ENCODE measurements at regions not wholly inside any gene's neighbourhood (a gene's known extent, or its start where the extent isn't known, plus 50 kb on each side); places are given as distances from the start of the nearest gene placed in this dataset.

GRCh38 chr4:117777721-117778120 is 256.6 kb upstream of the NDST3 start:
- H3K4me3 ChIP-seq = no peak overlapping the region
- no peaks in the 10 kb centered on the region for H3K27me3 ChIP-seq
- no peak overlapping the region for H3K27ac ChIP-seq
- H3K9me3 ChIP-seq = no peaks in the 10 kb centered on the region
- no peak for DNase-seq
- no peaks in the 10 kb centered on the region for H3K4me1 ChIP-seq
- TF ChIP-seq CTCF (IDR thresholded peaks at IDR 0.05) (no peak), POLR2A (IDR thresholded peaks at IDR 0.05) (no peak)
- no peaks in the 10 kb centered on the region for H3K36me3 ChIP-seq

GRCh38 chr4:117783716-117784115 is 250.6 kb upstream of the NDST3 start:
- Histone ChIP-seq H3K27me3 (no peaks in the 10 kb centered on the region), H3K27ac (no peak overlapping the region)
- TF ChIP-seq POLR2A (IDR thresholded peaks at IDR 0.05) = no peak
- TF ChIP-seq CTCF (IDR thresholded peaks at IDR 0.05) = no peak

GRCh38 chr4:117784266-117784665 is 250.0 kb upstream of the NDST3 start:
- Histone ChIP-seq H3K4me1 (no peaks in the 10 kb centered on the region), H3K9me3 (no peaks in the 10 kb centered on the region), H3K36me3 (no peaks in the 10 kb centered on the region), H3K27me3 (no peaks in the 10 kb centered on the region), H3K4me3 (no peak overlapping the region), H3K27ac (no peak overlapping the region)
- DNase-seq = no peak
- TF ChIP-seq POLR2A (IDR thresholded peaks at IDR 0.05) (no peak), CTCF (IDR thresholded peaks at IDR 0.05) (no peak)

More at GRCh38 chr4:117783716-117784115, 250.6 kb upstream of the NDST3 start:
- Histone ChIP-seq H3K4me3 (no peak overlapping the region), H3K4me1 (no peaks in the 10 kb centered on the region), H3K9me3 (no peaks in the 10 kb centered on the region), H3K36me3 (no peaks in the 10 kb centered on the region)
- no peak for DNase-seq

GRCh38 chr4:117786566-117786965 is 247.7 kb upstream of the NDST3 start:
- no peaks in the 10 kb centered on the region for H3K9me3 ChIP-seq
- H3K27me3 ChIP-seq = no peaks in the 10 kb centered on the region
- H3K36me3 ChIP-seq = no peaks in the 10 kb centered on the region
- no peak for DNase-seq
- H3K27ac ChIP-seq = no peak overlapping the region
- no peak for TF ChIP-seq CTCF (IDR thresholded peaks at IDR 0.05)
- no peak for TF ChIP-seq POLR2A (IDR thresholded peaks at IDR 0.05)
- no peaks in the 10 kb centered on the region for H3K4me1 ChIP-seq
- no peak overlapping the region for H3K4me3 ChIP-seq

GRCh38 chr4:117793845-117794480 is 240.3 kb upstream of the NDST3 start:
- no peaks in the 10 kb centered on the region for H3K27me3 ChIP-seq
- H3K4me1 ChIP-seq = no peaks in the 10 kb centered on the region
- no peaks in the 10 kb centered on the region for H3K36me3 ChIP-seq
- no peaks in the 10 kb centered on the region for H3K9me3 ChIP-seq
- no peak overlapping the region for H3K4me3 ChIP-seq
- DNase-seq = no peak
- H3K27ac ChIP-seq = no peak overlapping the region
- no peak for TF ChIP-seq POLR2A (IDR thresholded peaks at IDR 0.05)
- no peak for TF ChIP-seq CTCF (IDR thresholded peaks at IDR 0.05)

- H3K4me1 ChIP-seq = no peaks in the 10 kb centered on the region
- no peak for DNase-seq
- no peaks in the 10 kb centered on the region for H3K9me3 ChIP-seq
- no peak overlapping the region for H3K4me3 ChIP-seq
- H3K36me3 ChIP-seq = no peaks in the 10 kb centered on the region
- TF ChIP-seq POLR2A (IDR thresholded peaks at IDR 0.05) (no peak), CTCF (IDR thresholded peaks at IDR 0.05) (no peak)
- H3K27ac ChIP-seq = no peak overlapping the region
- H3K27me3 ChIP-seq = no peaks in the 10 kb centered on the region
Observed at GRCh38 chr4:117796677-117797076, 237.6 kb upstream of the NDST3 start.

All from Peyer's patch (tissue), 4 donors.